Heart left ventricle (tissue), 13 donors: ENCODE measurements at regions not wholly inside any gene's neighbourhood (a gene's known extent, or its start where the extent isn't known, plus 50 kb on each side); places are given as distances from the start of the nearest gene placed in this dataset.

Experiments
- CTCF ChIP-seq, 12 donors: fragments of 200-600 bp; sonication (generic) in 4 of 12; IDR thresholded peaks; one replicate each; pipeline versions ENCODE4 v1.5.0 to v1.8.0; 2018 to 2022; ENCODE audit warnings: antibody characterized with exemption in 12 of 12, mild to moderate bottlenecking in 5 of 12
- POLR2A ChIP-seq, 2 donors: fragments of 450-650 bp; IDR thresholded peaks; one replicate each; pipeline ENCODE4 v1.6.1; 2017; ENCODE audit warnings: antibody characterized with exemption in 2 of 2, mild to moderate bottlenecking in 2 of 2, moderate library complexity in 2 of 2
- donor health status: ischemic (EF 13 %, LVEDD 7.1; RV severe dilation, severe dysfunction).
- donor health status: DM: no; HTN: yes; CAD: no.
- donor health status: DM: no; HTN: no; CAD: no.
- donor health status: ischemic (EF 25% LVEDD 6.9; RV normal size, moderate dysfunction).
- donor health status: ischemic (EF 25% LVEDD 5.7; RV mildly dilated, moderate dysfunction).
- donor health status: ischemic (EF 35%, LVEDD 5.7; RV mildly dilated, moderate dysfunction).
- donor health status: nonischemic (EF 11% LVEDD 7.7; RV severe dilation, severe dysfunction).
- donor health status: DM: yes; HTN: yes; CAD: no.
- donor health status: PGD.
- donor health status: ischemic (EF 29% LVEDD 5.4; RV normal size, mild dysfunction).
- donor health status: nonischemic (EF 23%, LVEDD 6.1; RV moderate dilation, normal function).

DNA sequence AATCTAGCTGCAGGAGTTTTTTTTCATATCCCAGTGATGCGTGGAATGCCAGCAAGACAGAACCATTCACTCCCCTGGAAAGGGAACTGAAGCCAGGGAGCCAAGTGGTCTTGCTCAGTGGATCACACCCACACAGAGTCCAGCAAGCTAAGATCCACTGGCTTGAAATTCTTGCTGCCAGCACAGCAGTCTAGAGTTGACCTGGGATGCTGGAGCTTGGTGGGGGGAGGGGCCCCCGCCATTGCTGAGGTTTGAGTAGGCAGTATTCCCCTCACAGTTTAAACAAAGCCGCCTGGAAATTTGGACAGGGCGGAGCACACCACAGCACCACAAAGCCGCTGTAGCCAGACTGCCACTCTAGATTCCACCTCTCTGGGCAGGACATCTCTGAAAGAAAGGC is 86.9 kb upstream of the STXBP6 start:
- TF ChIP-seq POLR2A (IDR thresholded peaks at IDR 0.05) (no peak), CTCF (IDR thresholded peaks at IDR 0.05) (no peak)
